Adipocyte (in vitro differentiated cells): ENCODE measurements at regions not wholly inside any gene's neighbourhood (a gene's known extent, or its start where the extent isn't known, plus 50 kb on each side); places are given as distances from the start of the nearest gene placed in this dataset.
"Not testable (repeated sequence)": the region's sequence is repeated elsewhere in the genome, so short reads cannot be mapped to it uniquely, and the experiment has no call there.

Experiments
- DNase-seq: peaks from one replicate; pipeline ENCODE4 v3.0.0-alpha.2; 2015; ENCODE audit warnings: low read depth
- H3K27me3 ChIP-seq: replicated peaks from 2 replicates; pipeline ENCODE4 v1.7.0; 2013; ENCODE audit warnings: mild to moderate bottlenecking, low read length, moderate library complexity; ENCODE audit not compliant: control insufficient read depth, insufficient read depth
- H3K36me3 ChIP-seq: 2 replicates; pipeline ENCODE4 v1.7.0; 2013; ENCODE audit warnings: low read length, mild to moderate bottlenecking, moderate library complexity; ENCODE audit not compliant: control insufficient read depth, insufficient read depth, severe bottlenecking
- H3K4me1 ChIP-seq: 2 replicates; pipeline ENCODE4 v1.7.0; 2013; ENCODE audit warnings: mild to moderate bottlenecking, low read length, moderate library complexity; ENCODE audit not compliant: control insufficient read depth, insufficient read depth
- H3K4me3 ChIP-seq: 2 replicates; pipeline ENCODE4 v1.7.0; 2013; ENCODE audit warnings: mild to moderate bottlenecking, low read length, moderate library complexity
- H3K9ac ChIP-seq: 2 replicates; pipeline ENCODE4 v1.7.0; 2013; ENCODE audit warnings: mild to moderate bottlenecking, low read length, moderate library complexity
- H3K9me3 ChIP-seq: 2 replicates; pipeline ENCODE4 v1.7.0; 2013; ENCODE audit warnings: mild to moderate bottlenecking, low read length, moderate library complexity; ENCODE audit not compliant: control insufficient read depth

DNA sequence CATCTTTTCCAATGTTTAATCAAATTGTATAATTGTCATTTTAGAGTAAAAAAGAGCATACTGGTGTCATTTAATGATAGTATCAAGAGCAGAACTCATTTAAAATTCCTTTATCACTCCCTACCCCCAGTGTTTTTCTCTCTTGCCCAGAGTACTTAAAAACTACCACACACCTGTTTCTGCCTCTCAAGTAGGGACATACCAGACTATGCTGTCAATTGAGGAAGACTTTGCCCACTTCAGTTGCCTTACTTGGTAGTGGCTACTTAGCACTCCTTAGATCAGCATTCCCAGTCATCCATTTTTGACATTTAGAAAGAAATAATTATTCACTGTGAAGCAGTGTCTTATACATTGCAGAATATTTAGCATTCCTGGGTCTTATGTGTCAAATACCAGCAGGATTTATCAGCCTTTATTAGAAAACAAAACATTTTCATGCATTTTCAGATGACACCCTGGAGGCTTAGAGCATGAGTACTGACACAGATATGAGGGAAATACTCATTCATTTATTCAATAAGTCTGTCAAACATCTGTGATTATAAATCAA, 127.5 kb upstream of the RGS1 start:
- Histone ChIP-seq H3K4me1 (no peaks in the 10 kb centered on the region), H3K27me3 (no peaks in the 10 kb centered on the region), H3K4me3 (no peak overlapping the region), H3K9ac (no peak overlapping the region), H3K36me3 (no peaks in the 10 kb centered on the region), H3K9me3 (no peaks in the 10 kb centered on the region)
- peak; percentile 8 for DNase-seq

DNA sequence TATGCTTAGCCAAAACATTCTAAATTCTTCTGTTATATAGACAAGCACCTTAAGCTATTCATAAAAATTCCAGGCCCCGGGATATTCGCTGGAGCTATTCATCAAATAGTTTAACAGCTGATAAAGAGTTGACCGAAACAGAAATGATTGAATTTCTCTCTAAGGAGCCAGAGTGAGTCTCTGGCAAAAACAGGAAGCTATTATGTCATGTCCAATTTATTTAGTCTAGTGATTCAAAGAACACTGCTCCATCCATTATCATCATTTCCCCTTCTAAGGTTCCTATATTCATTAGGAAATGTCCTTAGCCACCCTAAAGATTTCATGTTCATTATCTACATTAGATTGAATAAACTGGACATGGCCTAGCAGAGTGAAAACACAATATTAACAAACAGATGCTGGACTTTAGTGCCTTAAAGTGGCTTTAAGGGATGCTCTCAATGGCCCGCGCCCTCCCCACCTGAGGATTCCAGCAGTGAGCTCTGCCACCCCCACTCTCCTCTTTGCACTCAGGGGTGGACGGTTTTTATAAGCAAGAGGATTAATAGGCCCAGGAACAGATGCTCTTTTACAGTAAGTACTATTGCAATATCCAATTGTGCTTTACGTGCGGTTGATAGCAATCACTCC, 122.1 kb upstream of the RGS1 start:
- Histone ChIP-seq H3K27me3 (no peaks in the 10 kb centered on the region), H3K9me3 (no peaks in the 10 kb centered on the region), H3K9ac (no peak overlapping the region), H3K4me3 (no peak overlapping the region), H3K4me1 (no peaks in the 10 kb centered on the region), H3K36me3 (no peaks in the 10 kb centered on the region)
- DNase-seq: no peak

DNA sequence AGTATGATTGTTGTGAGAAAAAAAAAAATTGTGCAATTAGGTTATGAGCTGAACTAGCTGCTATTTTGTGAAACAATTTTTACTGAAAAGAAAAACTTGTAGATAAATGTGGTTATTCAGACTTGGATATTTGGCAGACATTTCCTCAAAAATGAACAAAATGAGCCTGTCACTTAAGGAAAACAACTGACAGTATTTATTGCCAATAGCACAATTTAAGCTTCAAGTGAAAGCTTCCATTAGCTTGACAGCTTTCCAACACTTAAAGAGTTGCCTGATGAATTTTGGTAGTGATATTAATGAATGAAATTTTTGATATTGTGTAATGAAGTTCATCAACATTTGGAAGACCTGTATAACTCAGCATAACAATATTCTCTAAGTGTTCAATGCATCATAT, 116.1 kb upstream of the RGS1 start:
- Histone ChIP-seq H3K9me3 (no peaks in the 10 kb centered on the region), H3K4me1 (no peaks in the 10 kb centered on the region), H3K27me3 (no peaks in the 10 kb centered on the region), H3K9ac (no peak overlapping the region), H3K36me3 (no peaks in the 10 kb centered on the region), H3K4me3 (no peak overlapping the region)
- DNase-seq: no peak

DNA sequence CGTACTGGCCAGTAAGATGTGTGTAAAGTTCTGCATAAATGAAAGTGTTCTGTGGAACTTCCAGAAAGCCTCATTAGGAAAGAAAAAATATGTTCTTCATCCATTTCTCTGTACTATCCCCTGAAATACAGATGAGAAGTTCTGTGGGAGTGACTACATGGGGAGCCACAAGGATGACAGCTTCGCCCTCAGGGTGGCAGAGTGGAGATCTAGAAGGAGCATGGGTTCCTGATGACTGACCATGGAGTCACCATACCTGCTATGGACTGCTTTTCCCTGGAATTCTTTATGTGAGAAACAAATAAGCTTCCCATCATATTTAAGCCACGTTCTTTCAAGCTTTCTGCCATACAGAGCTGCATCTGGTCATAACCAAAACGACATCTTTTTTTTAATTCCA, 113.9 kb upstream of the RGS1 start:
- Histone ChIP-seq H3K4me1 (no peaks in the 10 kb centered on the region), H3K36me3 (no peaks in the 10 kb centered on the region), H3K9me3 (no peaks in the 10 kb centered on the region), H3K9ac (no peak overlapping the region), H3K4me3 (no peak overlapping the region), H3K27me3 (no peaks in the 10 kb centered on the region)
- DNase-seq: no peak

DNA sequence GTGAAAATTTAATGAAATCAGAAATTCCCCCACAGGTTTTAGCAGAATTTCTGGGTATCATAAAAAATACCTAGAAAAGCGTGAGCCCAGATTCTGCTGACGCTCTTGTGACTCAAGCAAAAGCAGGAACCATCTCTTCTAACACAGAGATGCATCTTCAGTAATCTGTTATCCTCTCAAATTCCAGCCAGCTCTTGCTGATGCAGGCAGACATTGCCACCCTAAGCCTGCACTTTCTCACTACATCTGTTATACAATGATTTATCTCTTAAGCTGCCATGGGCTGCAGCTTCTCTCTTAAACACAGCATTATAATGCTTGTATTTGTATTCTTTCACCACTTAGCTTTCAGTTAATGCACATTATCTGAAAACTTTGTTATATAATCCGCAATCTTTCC, 113.0 kb upstream of the RGS1 start:
- H3K4me1 ChIP-seq: no peaks in the 10 kb centered on the region
- no peak overlapping the region for H3K4me3 ChIP-seq
- H3K36me3 ChIP-seq: no peaks in the 10 kb centered on the region
- H3K9me3 ChIP-seq: no peaks in the 10 kb centered on the region
- no peak overlapping the region for H3K9ac ChIP-seq
- H3K27me3 ChIP-seq: no peaks in the 10 kb centered on the region
- no peak for DNase-seq

DNA sequence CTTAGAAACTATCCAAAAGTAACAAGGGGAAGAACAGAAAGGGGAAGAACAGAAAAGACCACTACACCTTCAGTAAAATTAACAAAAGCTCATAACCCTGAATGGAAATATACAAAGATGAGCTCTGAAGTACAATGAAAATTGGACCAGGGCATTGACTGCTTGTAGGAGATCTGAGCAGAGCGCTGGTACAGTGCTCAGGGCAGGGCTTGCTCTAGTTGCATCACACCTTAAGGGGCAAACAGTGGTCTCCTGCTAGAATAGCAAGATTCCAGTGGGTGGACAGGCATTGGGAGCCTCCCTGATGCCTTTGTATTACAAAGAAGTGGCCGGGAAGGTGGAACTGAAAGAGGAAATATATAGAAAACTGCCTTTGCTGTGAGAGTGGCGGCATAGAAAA, 111.9 kb upstream of the RGS1 start:
- no peak for DNase-seq
- Histone ChIP-seq H3K4me1 (no peaks in the 10 kb centered on the region), H3K9me3 (no peaks in the 10 kb centered on the region), H3K9ac (no peak overlapping the region), H3K27me3 (no peaks in the 10 kb centered on the region), H3K4me3 (no peak overlapping the region), H3K36me3 (no peaks in the 10 kb centered on the region)

DNA sequence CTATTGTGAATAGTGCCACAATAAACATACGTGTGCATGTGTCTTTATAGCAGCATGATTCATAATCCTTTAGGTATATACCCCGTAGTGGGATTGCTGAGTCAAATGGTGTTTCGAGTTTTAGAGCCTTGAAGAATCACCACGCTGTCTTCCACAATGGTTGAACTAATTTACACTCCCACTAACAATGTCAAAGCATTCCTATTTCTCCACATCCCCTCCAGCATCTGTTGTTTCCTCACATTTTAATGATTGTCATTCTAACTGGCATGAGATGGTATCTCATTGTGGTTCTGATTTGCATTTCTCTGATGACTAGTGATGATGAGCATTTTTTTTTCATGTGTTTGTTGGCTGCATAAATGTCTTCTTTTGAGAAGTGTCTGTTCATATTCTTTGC, 110.4 kb upstream of the RGS1 start:
- H3K9me3 ChIP-seq, H3K36me3 ChIP-seq, H3K27me3 ChIP-seq, H3K4me1 ChIP-seq, H3K9ac ChIP-seq, H3K4me3 ChIP-seq, DNase-seq: not testable (repeated sequence)

DNA sequence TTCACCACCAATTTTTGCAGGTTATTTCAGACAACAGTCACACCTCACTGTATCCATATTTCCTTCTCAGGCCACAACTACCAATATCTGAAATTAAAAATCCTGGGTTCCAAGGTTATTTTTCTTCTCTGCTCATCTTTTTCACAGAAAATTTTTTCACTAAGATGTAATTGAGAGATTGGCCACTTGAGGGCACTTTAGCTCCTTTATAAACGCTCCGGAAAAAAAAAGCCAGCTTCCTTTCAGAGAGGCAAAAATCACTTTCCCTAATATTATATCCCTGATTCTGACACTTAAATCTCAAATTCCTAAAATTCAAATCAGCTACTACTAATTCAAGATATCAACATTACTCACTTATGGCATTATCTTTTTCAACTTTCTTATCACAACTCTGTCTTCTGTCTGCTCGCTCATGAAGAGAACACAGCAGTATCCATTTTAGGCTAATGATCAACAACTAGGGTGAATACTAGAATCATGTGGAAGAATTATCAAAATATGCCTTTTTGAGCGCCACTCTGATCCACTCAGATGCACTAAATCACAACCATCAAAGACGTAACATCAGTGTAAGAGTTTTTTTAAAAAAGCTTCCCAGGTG, 101.4 kb upstream of the RGS1 start:
- Histone ChIP-seq H3K27me3 (no peaks in the 10 kb centered on the region), H3K4me3 (no peak overlapping the region), H3K9ac (no peak overlapping the region), H3K4me1 (peaks cover 5% of the 10 kb centered on the region), H3K9me3 (no peaks in the 10 kb centered on the region), H3K36me3 (no peaks in the 10 kb centered on the region)
- DNase-seq: peak; percentile 86

DNA sequence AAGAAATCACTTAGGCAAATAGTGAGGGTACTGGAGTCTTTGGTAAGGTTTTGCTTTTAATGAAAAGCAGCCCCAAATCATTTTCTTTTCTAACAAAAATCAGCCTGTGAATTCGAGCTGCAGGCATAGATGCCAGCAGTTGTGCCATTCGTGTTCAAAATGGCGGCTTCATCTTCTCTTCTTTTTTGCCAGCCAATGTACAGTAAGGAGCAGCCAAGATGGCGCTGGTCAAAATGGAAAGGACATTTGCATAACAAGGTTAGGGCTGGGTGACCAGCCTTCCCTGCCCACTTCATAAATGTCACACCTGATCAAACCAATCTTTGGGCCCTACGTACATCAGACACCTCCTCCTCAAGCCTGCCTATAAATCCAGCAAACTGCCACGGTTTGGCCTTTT, 100.2 kb upstream of the RGS1 start:
- Histone ChIP-seq H3K36me3 (no peaks in the 10 kb centered on the region), H3K4me1 (peaks cover 5% of the 10 kb centered on the region), H3K27me3 (no peaks in the 10 kb centered on the region), H3K9ac (no peak overlapping the region), H3K9me3 (no peaks in the 10 kb centered on the region), H3K4me3 (no peak overlapping the region)
- DNase-seq: no peak

DNA sequence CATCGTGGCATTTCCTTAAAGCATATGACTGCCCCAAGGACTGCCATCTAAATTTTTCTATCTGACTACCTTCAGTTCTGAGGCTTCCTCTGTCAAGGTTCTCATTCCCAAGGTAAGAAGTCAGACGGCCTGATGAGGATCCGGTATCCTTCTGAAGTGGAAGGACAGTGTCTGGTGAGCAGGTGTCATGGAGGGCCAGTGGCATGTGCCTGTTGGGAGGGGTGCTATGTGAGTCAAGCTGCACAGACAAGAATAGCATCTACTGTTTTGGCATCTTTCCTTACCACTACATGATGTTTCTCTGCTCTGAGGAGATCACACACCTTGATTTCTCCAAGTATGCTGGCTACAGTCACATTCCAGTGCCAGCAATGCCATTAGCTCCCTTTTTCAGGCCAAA, 99.6 kb upstream of the RGS1 start:
- no peaks in the 10 kb centered on the region for H3K27me3 ChIP-seq
- no peak for DNase-seq
- no peaks in the 10 kb centered on the region for H3K36me3 ChIP-seq
- H3K4me1 ChIP-seq: peaks cover 5% of the 10 kb centered on the region
- no peaks in the 10 kb centered on the region for H3K9me3 ChIP-seq
- H3K4me3 ChIP-seq: no peak overlapping the region
- no peak overlapping the region for H3K9ac ChIP-seq

DNA sequence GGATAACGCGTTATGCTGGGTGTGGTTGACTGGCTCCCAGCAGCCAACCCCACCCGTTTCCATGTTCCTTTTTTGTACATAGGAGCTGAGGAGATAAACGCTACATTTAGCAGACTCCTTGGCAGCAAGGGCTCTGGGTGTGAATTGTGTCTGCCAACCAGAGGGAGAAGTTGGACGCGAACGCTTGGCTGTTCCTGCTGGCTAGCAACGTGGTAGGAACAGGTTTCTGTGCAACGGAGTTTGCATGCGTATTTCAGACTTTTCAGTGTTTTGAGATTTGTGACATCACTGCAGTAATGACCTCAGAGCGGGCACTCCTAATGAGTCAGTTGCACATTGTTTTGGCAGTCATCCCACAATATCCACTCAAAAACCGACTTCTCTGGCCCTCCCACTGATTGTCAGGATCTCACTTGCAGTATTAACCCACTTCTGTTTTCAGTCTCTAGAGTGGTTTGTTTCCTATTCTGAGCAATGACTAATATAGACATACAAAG, 98.7 kb upstream of the RGS1 start:
- no peak for DNase-seq
- Histone ChIP-seq H3K9me3 (no peaks in the 10 kb centered on the region), H3K4me1 (peaks cover 5% of the 10 kb centered on the region), H3K27me3 (no peaks in the 10 kb centered on the region), H3K9ac (no peak overlapping the region), H3K4me3 (peak overlapping the region; percentile 6), H3K36me3 (no peaks in the 10 kb centered on the region)
